ENCODE measurements at regions not wholly inside any gene's neighbourhood (a gene's known extent, or its start where the extent isn't known, plus 50 kb on each side); places are given as distances from the start of the nearest gene placed in this dataset.
A peak's percentile ranks its signal among the peaks of the same experiment; 100 is the strongest.

DNA sequence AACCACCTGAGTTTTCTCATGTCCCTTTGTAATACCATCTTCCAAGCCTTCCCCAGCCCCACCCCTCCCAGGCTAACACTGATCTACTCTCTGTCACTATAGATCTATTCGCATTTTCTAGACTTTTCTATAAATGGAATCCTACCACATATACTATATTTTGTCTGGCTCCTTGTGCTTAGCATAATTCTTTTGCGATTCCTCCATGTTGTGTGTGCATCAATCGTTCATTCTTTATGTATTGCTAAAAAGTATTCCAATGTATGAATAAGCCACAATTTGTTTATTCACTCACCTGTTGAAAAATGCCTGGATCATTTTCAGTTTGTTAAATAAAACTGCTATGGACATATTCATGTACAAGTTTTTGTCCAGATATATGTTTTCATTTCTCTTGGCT, 66.7 kb upstream of the DPT start:
- Histone ChIP-seq H3K27me3 (no peaks in the 10 kb centered on the region), H3K4me3 (no peak overlapping the region), H3K36me3 (no peaks in the 10 kb centered on the region), H3K27ac (no peak overlapping the region), H3K9me3 (no peaks in the 10 kb centered on the region), H3K4me1 (no peaks in the 10 kb centered on the region)
- in situ Hi-C loops (cut with MboI; ENCODE audit: low pct_ligation_motif_present in 1 of 4, low pct_unique_long_range_greater_than_20kb in 1 of 4, low sequenced_read_pairs in 3 of 4): no loop called here
- intact Hi-C loops (cut with DNase I; ENCODE audit: low total_unique reads): no loop called here
- TF ChIP-seq POLR2AphosphoS5 (IDR thresholded peaks at IDR 0.05) (no peak), POLR2A (IDR thresholded peaks at IDR 0.05) (no peak), EP300 (IDR thresholded peaks at IDR 0.05; ENCODE audit: low read depth) (no peak)
- TF ChIP-seq, protein P1, sequence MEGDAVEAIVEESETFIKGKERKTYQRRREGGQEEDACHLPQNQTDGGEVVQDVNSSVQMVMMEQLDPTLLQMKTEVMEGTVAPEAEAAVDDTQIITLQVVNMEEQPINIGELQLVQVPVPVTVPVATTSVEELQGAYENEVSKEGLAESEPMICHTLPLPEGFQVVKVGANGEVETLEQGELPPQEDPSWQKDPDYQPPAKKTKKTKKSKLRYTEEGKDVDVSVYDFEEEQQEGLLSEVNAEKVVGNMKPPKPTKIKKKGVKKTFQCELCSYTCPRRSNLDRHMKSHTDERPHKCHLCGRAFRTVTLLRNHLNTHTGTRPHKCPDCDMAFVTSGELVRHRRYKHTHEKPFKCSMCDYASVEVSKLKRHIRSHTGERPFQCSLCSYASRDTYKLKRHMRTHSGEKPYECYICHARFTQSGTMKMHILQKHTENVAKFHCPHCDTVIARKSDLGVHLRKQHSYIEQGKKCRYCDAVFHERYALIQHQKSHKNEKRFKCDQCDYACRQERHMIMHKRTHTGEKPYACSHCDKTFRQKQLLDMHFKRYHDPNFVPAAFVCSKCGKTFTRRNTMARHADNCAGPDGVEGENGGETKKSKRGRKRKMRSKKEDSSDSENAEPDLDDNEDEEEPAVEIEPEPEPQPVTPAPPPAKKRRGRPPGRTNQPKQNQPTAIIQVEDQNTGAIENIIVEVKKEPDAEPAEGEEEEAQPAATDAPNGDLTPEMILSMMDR (IDR thresholded peaks at IDR 0.05): no peak
- 92 to 98% methylated on average over 3 of the region's 3 CpGs for WGBS, 2 donors (ENCODE audit: low coverage in 1 of 2)
- no peak for DNase-seq

DNA sequence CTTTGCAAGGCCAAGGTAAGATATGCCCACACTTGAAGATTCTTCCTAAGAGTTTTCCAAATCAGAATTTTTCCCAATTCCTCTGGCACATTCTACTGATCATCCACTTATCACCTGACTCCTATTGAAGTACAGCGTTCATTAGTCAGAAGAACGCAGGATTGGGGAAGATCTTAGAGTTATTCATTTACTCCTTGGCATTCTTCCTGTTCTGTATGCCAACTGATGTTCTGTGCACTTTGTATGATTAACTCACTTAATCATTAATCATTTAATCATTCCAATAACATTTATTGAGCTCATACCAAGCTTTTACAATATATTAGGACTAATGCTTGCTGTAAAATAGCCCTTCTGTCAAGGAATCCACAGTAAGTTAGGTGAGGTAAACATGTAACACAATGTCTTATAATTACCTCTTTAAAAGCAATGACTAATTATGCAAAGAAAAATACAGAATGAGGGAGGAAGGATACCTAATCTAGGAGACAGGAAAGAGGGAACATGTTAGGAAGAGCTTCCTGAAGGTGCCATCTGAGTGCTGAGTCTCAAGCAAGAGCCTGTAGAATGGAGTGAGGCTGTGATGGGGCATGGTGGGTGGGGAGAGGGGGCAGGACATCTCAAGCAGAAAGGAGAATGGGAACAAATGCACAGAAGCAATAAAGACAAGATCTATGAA, 71.1 kb upstream of the DPT start:
- intact Hi-C loops (cut with DNase I; ENCODE audit: low total_unique reads): no loop called here
- no peak overlapping the region for H3K27ac ChIP-seq

DNA sequence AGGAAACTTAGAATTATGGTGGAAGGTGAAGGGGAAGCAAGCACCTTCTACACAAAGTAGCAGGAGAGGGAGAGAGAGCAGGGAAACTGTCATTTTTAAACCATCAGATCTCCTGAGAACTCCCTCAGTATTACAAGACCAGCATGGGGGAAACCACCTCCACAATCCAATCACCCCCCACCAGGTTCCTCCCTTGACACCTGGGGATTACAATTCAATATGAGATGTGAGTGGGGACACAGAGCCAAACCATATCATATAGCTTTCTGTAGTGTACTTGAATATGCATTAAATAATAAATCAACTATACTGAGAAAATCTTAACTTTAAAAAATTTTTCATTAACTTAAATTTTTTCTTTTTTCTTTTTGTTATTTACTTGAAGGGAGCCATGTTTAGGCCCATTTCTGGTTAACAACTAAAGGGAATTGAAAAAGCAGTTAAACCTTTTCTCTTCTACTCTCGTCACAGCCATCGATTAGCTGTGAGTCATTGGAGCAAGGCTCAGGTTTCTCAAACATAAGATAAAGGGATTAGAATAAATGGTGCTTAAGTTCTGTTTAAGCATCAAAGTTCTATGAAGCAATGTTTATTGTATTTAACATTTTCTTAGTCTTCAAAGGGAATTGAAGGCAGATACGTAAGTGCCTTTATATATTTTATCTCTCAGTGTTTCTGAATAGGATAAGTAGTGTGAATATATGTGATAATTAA, 72.2 kb upstream of the DPT start:
- Histone ChIP-seq H3K4me3 (no peak overlapping the region), H3K27me3 (no peaks in the 10 kb centered on the region), H3K36me3 (no peaks in the 10 kb centered on the region), H3K27ac (no peak overlapping the region), H3K4me1 (peaks cover 0 to 7% (median 0%) of the 10 kb centered on the region in 4 donors), H3K9me3 (no peaks in the 10 kb centered on the region)
- in situ Hi-C loops (cut with MboI; ENCODE audit: low pct_ligation_motif_present in 1 of 4, low pct_unique_long_range_greater_than_20kb in 1 of 4, low sequenced_read_pairs in 3 of 4) (no loop called here), intact Hi-C loops (cut with DNase I; ENCODE audit: low total_unique reads) (no loop called here)
- DNase-seq: no peak
- 46 to 54% methylated on average over 3 of the region's 3 CpGs for WGBS, 2 donors (ENCODE audit: low coverage in 1 of 2)
- TF ChIP-seq EP300 (IDR thresholded peaks at IDR 0.05; ENCODE audit: low read depth) (no peak), POLR2AphosphoS5 (IDR thresholded peaks at IDR 0.05) (no peak), POLR2A (IDR thresholded peaks at IDR 0.05) (no peak)
- TF ChIP-seq, protein P1 (IDR thresholded peaks at IDR 0.05): no peak

More for the DNA sequence above, 71.1 kb upstream of the DPT start:
- DNase-seq: no peak
- H3K4me3 ChIP-seq: no peak overlapping the region
- no peaks in the 10 kb centered on the region for H3K9me3 ChIP-seq
- H3K4me1 ChIP-seq: peaks cover 0 to 7% (median 0%) of the 10 kb centered on the region in 4 donors
- no peaks in the 10 kb centered on the region for H3K27me3 ChIP-seq
- TF ChIP-seq POLR2A (IDR thresholded peaks at IDR 0.05) (no peak), POLR2AphosphoS5 (IDR thresholded peaks at IDR 0.05) (no peak), EP300 (IDR thresholded peaks at IDR 0.05; ENCODE audit: low read depth) (no peak)
- TF ChIP-seq, protein P1 (IDR thresholded peaks at IDR 0.05): no peak
- in situ Hi-C loops (cut with MboI; ENCODE audit: low pct_ligation_motif_present in 1 of 4, low pct_unique_long_range_greater_than_20kb in 1 of 4, low sequenced_read_pairs in 3 of 4): no loop called here
- no peaks in the 10 kb centered on the region for H3K36me3 ChIP-seq
- 58% methylated on average over 2 of the region's 2 CpGs; no CpG with 5 or more reads in 1 of the 2 donors for WGBS, 2 donors (ENCODE audit: low coverage in 1 of 2)

GRCh38 chr1:168803806-168804510, 75.0 kb upstream of the DPT start:
- Histone ChIP-seq H3K27me3 (no peaks in the 10 kb centered on the region), H3K9me3 (no peaks in the 10 kb centered on the region), H3K4me1 (peaks cover 0 to 7% (median 0%) of the 10 kb centered on the region in 4 donors), H3K4me3 (no peak overlapping the region), H3K27ac (peak overlapping the region in 1 of 4 donors; percentile 14), H3K36me3 (no peaks in the 10 kb centered on the region)
- TF ChIP-seq POLR2AphosphoS5 (IDR thresholded peaks at IDR 0.05): peak in 1 of 3 donors; percentile 10
- TF ChIP-seq POLR2A (IDR thresholded peaks at IDR 0.05): no peak
- intact Hi-C loops (cut with DNase I; ENCODE audit: low total_unique reads): no loop called here
- in situ Hi-C loops (cut with MboI; ENCODE audit: low pct_ligation_motif_present in 1 of 4, low pct_unique_long_range_greater_than_20kb in 1 of 4, low sequenced_read_pairs in 3 of 4): no loop called here
- DNase-seq: peak; percentile 32
- 57 to 67% methylated on average over 3 to 7 of the region's 7 CpGs for WGBS, 2 donors (ENCODE audit: low coverage in 1 of 2)

All from transverse colon (tissue), 4 donors.